K562 (cell line): ENCODE measurements at regions not wholly inside any gene's neighbourhood (a gene's known extent, or its start where the extent isn't known, plus 50 kb on each side); places are given as distances from the start of the nearest gene placed in this dataset.

Experiments
- ARID3A ChIP-seq: IDR thresholded peaks from 2 replicates; pipeline ENCODE4 v1.6.1; 2012; ENCODE audit warnings: low read depth, low read length, improper control_type of control experiment, borderline replicate concordance
- ATF2 ChIP-seq: sonication (generic); formaldehyde crosslinking; IDR thresholded peaks from 2 replicates; pipeline ENCODE4 v1.8.1; 2022; ENCODE audit warnings: missing genetic modification reagents
- CREB3L1 ChIP-seq: fragments of 450-650 bp; IDR thresholded peaks from 2 replicates; pipeline ENCODE4 v1.6.1; 2014; ENCODE audit warnings: low read depth, mild to moderate bottlenecking, moderate library complexity, borderline replicate concordance
- FOXM1 ChIP-seq, 2 experiments: fragments of 450-650 bp in 1 of 2; sonication (generic) in 1 of 2; formaldehyde crosslinking in 1 of 2; IDR thresholded peaks; 2 replicates each; pipeline versions ENCODE4 v1.6.1 to v1.9.0; 2017 to 2022; ENCODE audit warnings: low read depth in 2 of 2, mild to moderate bottlenecking in 2 of 2, missing genetic modification reagents in 1 of 2, moderate library complexity in 1 of 2
- HMGN3 ChIP-seq: IDR thresholded peaks from 2 replicates; pipeline ENCODE4 v1.6.1; 2011; ENCODE audit warnings: borderline replicate concordance, low read depth, mild to moderate bottlenecking, mixed read lengths, low read length; ENCODE audit not compliant: insufficient read length; ENCODE audit errors: extremely low read depth
- ILF3 ChIP-seq: fragments of 450-650 bp; IDR thresholded peaks from 2 replicates; pipeline ENCODE4 v1.6.1; 2018; ENCODE audit warnings: antibody characterized with exemption, mild to moderate bottlenecking, moderate library complexity, borderline replicate concordance
- IRF1 ChIP-seq: sonication (generic); formaldehyde crosslinking; IDR thresholded peaks from 2 replicates; pipeline ENCODE4 v1.8.0; 2022; ENCODE audit warnings: missing genetic modification reagents, mild to moderate bottlenecking, borderline replicate concordance
- KAT2B ChIP-seq: IDR thresholded peaks from one replicate; pipeline ENCODE4 v1.6.1; 2012; ENCODE audit warnings: low read depth, mild to moderate bottlenecking, control low read depth, inconsistent platforms, low read length, moderate library complexity
- KLF6 ChIP-seq: fragments of 250-450 bp; sonication (Bioruptor Pico); IDR thresholded peaks from 2 replicates; pipeline ENCODE4 v1.4.0; 2020; ENCODE audit warnings: mild to moderate bottlenecking, moderate library complexity, borderline replicate concordance
- L3MBTL2 ChIP-seq: fragments of 450-650 bp; IDR thresholded peaks from 2 replicates; pipeline ENCODE4 v1.6.1; 2016; ENCODE audit warnings: mild to moderate bottlenecking, moderate library complexity
- MTA3 ChIP-seq: fragments of 450-650 bp; formaldehyde crosslinking; IDR thresholded peaks from 2 replicates; pipeline ENCODE4 v1.6.1; 2017; ENCODE audit warnings: mild to moderate bottlenecking, borderline replicate concordance
- PHF20 ChIP-seq: fragments of 450-650 bp; IDR thresholded peaks from 2 replicates; pipeline ENCODE4 v1.6.1; 2018; ENCODE audit not compliant: partially characterized antibody
- POLR2H ChIP-seq: IDR thresholded peaks from 2 replicates; pipeline ENCODE4 v1.6.1; 2016; ENCODE audit warnings: missing genetic modification characterization, low read depth, mild to moderate bottlenecking, control low read depth, missing compliant biosample characterization, moderate library complexity
- RBM25 ChIP-seq: fragments of 200-400 bp; formaldehyde crosslinking; IDR thresholded peaks from 2 replicates; pipeline ENCODE4 v1.6.1; 2018; ENCODE audit warnings: low read length, low read depth, moderate library complexity; ENCODE audit not compliant: severe bottlenecking
- SAFB2 ChIP-seq: fragments of 200-400 bp; formaldehyde crosslinking; IDR thresholded peaks from 2 replicates; pipeline ENCODE4 v1.6.1; 2018; ENCODE audit warnings: borderline replicate concordance, low read length, low read depth, moderate library complexity; ENCODE audit not compliant: severe bottlenecking
- SIX5 ChIP-seq, 2 experiments: IDR thresholded peaks; 2 replicates each; pipeline ENCODE4 v1.6.1; 2011; ENCODE audit warnings: low read length in 2 of 2, borderline replicate concordance in 1 of 2, low read depth in 1 of 2, mild to moderate bottlenecking in 1 of 2, moderate library complexity in 1 of 2; ENCODE audit not compliant: insufficient read depth in 1 of 2
- ZEB2 ChIP-seq: fragments of 450-650 bp; IDR thresholded peaks from 2 replicates; pipeline ENCODE4 v1.6.1; 2016
- ZNF217 ChIP-seq: sonication (generic); formaldehyde crosslinking; IDR thresholded peaks from 2 replicates; pipeline ENCODE4 v1.8.0; 2022; ENCODE audit warnings: mild to moderate bottlenecking, missing genetic modification reagents
- ZNF24 ChIP-seq: fragments of 450-650 bp; IDR thresholded peaks from 2 replicates; pipeline ENCODE4 v1.6.1; 2016
- ZNF263 ChIP-seq: sonication (generic); formaldehyde crosslinking; IDR thresholded peaks from 2 replicates; pipeline ENCODE4 v1.8.0; 2022; ENCODE audit warnings: mild to moderate bottlenecking, missing genetic modification reagents, borderline replicate concordance
- ZNF324 ChIP-seq: fragments of 250-450 bp; sonication (Bioruptor Pico); IDR thresholded peaks from 2 replicates; pipeline ENCODE4 v1.4.0; 2020; ENCODE audit warnings: mild to moderate bottlenecking
- ZNF507 ChIP-seq: conservative IDR thresholded peaks from 2 replicates; pipeline ENCODE4 v1.6.1; 2017; ENCODE audit warnings: missing genetic modification characterization, missing compliant biosample characterization

- TF ChIP-seq ATF2: no peak
- no peak for TF ChIP-seq SAFB2
- 0 out of 2 replicates have a peak, but pooled peaks have one; percentile 51 for TF ChIP-seq MTA3
- TF ChIP-seq ZNF507 (tag): no peak
- TF ChIP-seq FOXM1 (IDR thresholded peaks at IDR 0.05; ENCODE audit: low read depth): 0 out of 2 replicates have a peak, but pooled peaks have one; percentile 36
- no peak for TF ChIP-seq FOXM1 (CRISPR knock-in tag; IDR thresholded peaks at IDR 0.05; ENCODE audit: low read depth)
- TF ChIP-seq ZNF217: no peak
- peak; percentile 14 for TF ChIP-seq PHF20
- TF ChIP-seq HMGN3: peak; percentile 45
- peak; percentile 80 for TF ChIP-seq L3MBTL2
- TF ChIP-seq IRF1 (CRISPR knock-in tag): no peak
- no peak for TF ChIP-seq ZNF324 (CRISPR knock-in tag)
- no peak for TF ChIP-seq KAT2B
- TF ChIP-seq ZNF24: peak; percentile 42; the same call in 1 of the 2 replicates
- TF ChIP-seq RBM25: no peak
- TF ChIP-seq ZNF263: peak; percentile 98
- no peak for TF ChIP-seq ILF3
- TF ChIP-seq KLF6 (CRISPR knock-in tag): no peak
- TF ChIP-seq SIX5 (IDR thresholded peaks at IDR 0.05; ENCODE audit: borderline replicate concordance in 1 of 2, insufficient read depth in 1 of 2, low read depth in 1 of 2, low read length in 2 of 2): no peak
- peak; percentile 56; the same call in 1 of the 2 replicates for TF ChIP-seq CREB3L1
- no peak for TF ChIP-seq ARID3A
- TF ChIP-seq POLR2H (tag): no peak
- peak; percentile 34; the same call in 1 of the 2 replicates for TF ChIP-seq ZEB2
Measured at GRCh38 chr7:101743241-101743994, 74.0 kb upstream of the CUX1 start (continued).
